ENCODE measurements at regions not wholly inside any gene's neighbourhood (a gene's known extent, or its start where the extent isn't known, plus 50 kb on each side); places are given as distances from the start of the nearest gene placed in this dataset.

GRCh38 chr11:122033193-122033592, 82.8 kb downstream of the BLID start (continued):
- TF ChIP-seq GATA2 (CRISPR knock-in tag; IDR thresholded peaks at IDR 0.05), result no peak

GRCh38 chr11:122032317-122032716, 83.7 kb downstream of the BLID start:
- peak; percentile 14; the same call in 1 of the 2 replicates for TF ChIP-seq NFIC (IDR thresholded peaks at IDR 0.05; ENCODE audit: borderline replicate concordance)
- no peak for TF ChIP-seq EP300 (IDR thresholded peaks at IDR 0.05; ENCODE audit: borderline replicate concordance in 1 of 2, low read depth in 1 of 2, low read length in 1 of 2)
- peak; percentile 52 for TF ChIP-seq TCF12 (IDR thresholded peaks at IDR 0.05)
- no peak for TF ChIP-seq EZH2phosphoT487 (IDR thresholded peaks at IDR 0.05; ENCODE audit: borderline replicate concordance, low read depth)
- TF ChIP-seq RFX5 (IDR thresholded peaks at IDR 0.05; ENCODE audit: low read length), result no peak
- TF ChIP-seq RAD21 (IDR thresholded peaks at IDR 0.05; ENCODE audit: low read length), result no peak
- no peak for TF ChIP-seq TAF1 (IDR thresholded peaks at IDR 0.05; ENCODE audit: borderline replicate concordance, low read depth, low read length)
- H3K79me2 ChIP-seq (ENCODE audit: insufficient read depth), result no peaks in the 10 kb centered on the region
- WGBS (ENCODE audit: low lambda C conversion rate), result 65% methylated on average over 3 of the region's 3 CpGs
- peak overlapping the region in 1 of 2 experiments; percentile 51; a peak in 1 of 4 replicates for H3K27ac ChIP-seq (ENCODE audit: low read depth in 2 of 2, low read length in 1 of 2)
- ChIA-PET POLR2A (no interaction called here), CTCF (interaction anchor here (0.8 to 1.9 kb wide), 2 partner anchors 11 to 171 kb away, joined by 3 to 4 read pairs; no protein-coding TSS in a partner anchor)
- H4K20me1 ChIP-seq (ENCODE audit: insufficient read depth), result no peaks in the 10 kb centered on the region
- H3F3A ChIP-seq (replicated peaks; ENCODE audit: insufficient read depth), result peaks cover 5% of the 10 kb centered on the region
- H3K4me1 ChIP-seq (ENCODE audit: control insufficient read depth in 1 of 2, insufficient read depth in 2 of 2, low read depth in 1 of 2, low read length in 1 of 2), result peaks cover 12 to 13% of the 10 kb centered on the region in 2 experiments; a peak in 3 of 4 replicates
- no peak overlapping the region for H3K4me3 ChIP-seq (ENCODE audit: low read depth in 2 of 2, low read length in 1 of 2)
- no peak for DNase-seq
- no peak overlapping the region for H3K9ac ChIP-seq
- no peaks in the 10 kb centered on the region for H3K9me3 ChIP-seq
- peaks cover 0 to 7% of the 10 kb centered on the region in 2 experiments for H3K36me3 ChIP-seq (replicated peaks in 1 of 2; ENCODE audit: control insufficient read depth in 1 of 2, insufficient read depth in 2 of 2, low read length in 1 of 2)
- H3K9me2 ChIP-seq, result no peaks in the 10 kb centered on the region
- H3K27me3 ChIP-seq (ENCODE audit: insufficient read depth), result no peaks in the 10 kb centered on the region
- H2AFZ ChIP-seq (ENCODE audit: low read depth), result no peak overlapping the region
- H3K4me2 ChIP-seq, result no peak overlapping the region

GRCh38 chr11:122031813-122032212, 84.2 kb downstream of the BLID start:
- no peak for DNase-seq
- Histone ChIP-seq H3F3A (replicated peaks; ENCODE audit: insufficient read depth) (peaks cover 5% of the 10 kb centered on the region), H3K9me2 (no peaks in the 10 kb centered on the region), H3K27ac (ENCODE audit: low read depth in 2 of 2, low read length in 1 of 2) (peak overlapping the region in 1 of 2 experiments; percentile 48; a peak in 1 of 4 replicates), H4K20me1 (ENCODE audit: insufficient read depth) (no peaks in the 10 kb centered on the region), H3K4me1 (ENCODE audit: control insufficient read depth in 1 of 2, insufficient read depth in 2 of 2, low read depth in 1 of 2, low read length in 1 of 2) (peaks cover 12 to 13% of the 10 kb centered on the region in 2 experiments; a peak in 3 of 4 replicates), H3K4me2 (no peak overlapping the region), H3K4me3 (ENCODE audit: low read depth in 2 of 2, low read length in 1 of 2) (no peak overlapping the region), H2AFZ (ENCODE audit: low read depth) (no peak overlapping the region), H3K36me3 (replicated peaks in 1 of 2; ENCODE audit: control insufficient read depth in 1 of 2, insufficient read depth in 2 of 2, low read length in 1 of 2) (peaks cover 0 to 7% of the 10 kb centered on the region in 2 experiments), H3K9ac (no peak overlapping the region), H3K9me3 (no peaks in the 10 kb centered on the region), H3K79me2 (ENCODE audit: insufficient read depth) (no peaks in the 10 kb centered on the region), H3K27me3 (ENCODE audit: insufficient read depth) (no peaks in the 10 kb centered on the region)
- ChIA-PET CTCF (interaction anchor here (0.7 to 1.4 kb wide), 3 partner anchors 9 to 376 kb away, joined by 3 read pairs; no protein-coding TSS in a partner anchor), POLR2A (no interaction called here)
- WGBS (ENCODE audit: low lambda C conversion rate), result 81% methylated on average over 1 of the region's 1 CpG
- TF ChIP-seq RFX5 (IDR thresholded peaks at IDR 0.05; ENCODE audit: low read length) (no peak), MEF2A (IDR thresholded peaks at IDR 0.05; ENCODE audit: borderline replicate concordance, low read depth) (no peak), SIN3A (IDR thresholded peaks at IDR 0.05; ENCODE audit: borderline replicate concordance, low read depth, low read length) (no peak), TCF12 (IDR thresholded peaks at IDR 0.05) (no peak), USF1 (IDR thresholded peaks at IDR 0.05; ENCODE audit: borderline replicate concordance, low read depth) (no peak), JUND (IDR thresholded peaks at IDR 0.05) (no peak), IRF3 (IDR thresholded peaks at IDR 0.05; ENCODE audit: low read depth, low read length) (no peak)
